ENCODE measurements at regions not wholly inside any gene's neighbourhood (a gene's known extent, or its start where the extent isn't known, plus 50 kb on each side); places are given as distances from the start of the nearest gene placed in this dataset.
"Not testable (repeated sequence)": the region's sequence is repeated elsewhere in the genome, so short reads cannot be mapped to it uniquely, and the experiment has no call there.

- not testable (repeated sequence) for H3K36me3 ChIP-seq (ENCODE audit: control insufficient read depth, insufficient read depth, low read length); H3K4me2 ChIP-seq (ENCODE audit: low read length); H2AFZ ChIP-seq; H3K9me3 ChIP-seq (ENCODE audit: control insufficient read depth, low read length); H3K4me3 ChIP-seq (ENCODE audit: low read depth, low read length); H3K27ac ChIP-seq; H3K79me2 ChIP-seq; H3K27me3 ChIP-seq (ENCODE audit: control insufficient read depth, insufficient read depth, low read length); H3K4me1 ChIP-seq; H3K9ac ChIP-seq
Observed at GRCh38 chr11:89648996-89649395, 61.1 kb upstream of the TRIM77 start.

- not testable (repeated sequence) for H3K36me3 ChIP-seq (ENCODE audit: control insufficient read depth, insufficient read depth, low read length); H3K9me3 ChIP-seq (ENCODE audit: control insufficient read depth, low read length); H3K4me3 ChIP-seq (ENCODE audit: low read depth, low read length); H3K79me2 ChIP-seq; H3K9ac ChIP-seq; H3K27me3 ChIP-seq (ENCODE audit: control insufficient read depth, insufficient read depth, low read length); H2AFZ ChIP-seq; H3K4me1 ChIP-seq; H3K27ac ChIP-seq; H3K4me2 ChIP-seq (ENCODE audit: low read length)
Observed at GRCh38 chr11:89654669-89655068, 55.4 kb upstream of the TRIM77 start.

GRCh38 chr11:89658767-89659166 is 51.3 kb upstream of the TRIM77 start:
- H3K9ac ChIP-seq; H3K4me3 ChIP-seq (ENCODE audit: low read depth, low read length); H3K27ac ChIP-seq; H3K27me3 ChIP-seq (ENCODE audit: control insufficient read depth, insufficient read depth, low read length); H2AFZ ChIP-seq; H3K36me3 ChIP-seq (ENCODE audit: control insufficient read depth, insufficient read depth, low read length); H3K9me3 ChIP-seq (ENCODE audit: control insufficient read depth, low read length); H3K79me2 ChIP-seq; H3K4me1 ChIP-seq; H3K4me2 ChIP-seq (ENCODE audit: low read length): not testable (repeated sequence)

GRCh38 chr11:89659414-89659813 is 50.7 kb upstream of the TRIM77 start:
- H3K36me3 ChIP-seq (ENCODE audit: control insufficient read depth, insufficient read depth, low read length); H3K27ac ChIP-seq; H3K4me1 ChIP-seq; H3K4me2 ChIP-seq (ENCODE audit: low read length); H3K9ac ChIP-seq; H3K4me3 ChIP-seq (ENCODE audit: low read depth, low read length); H3K9me3 ChIP-seq (ENCODE audit: control insufficient read depth, low read length); H3K27me3 ChIP-seq (ENCODE audit: control insufficient read depth, insufficient read depth, low read length); H3K79me2 ChIP-seq; H2AFZ ChIP-seq: not testable (repeated sequence)

GRCh38 chr11:89660234-89660633 is 49.9 kb upstream of the TRIM77 start:
- Histone ChIP-seq H3K79me2 (no peaks in the 10 kb centered on the region), H3K36me3 (ENCODE audit: control insufficient read depth, insufficient read depth, low read length) (no peaks in the 10 kb centered on the region)
- no peak for TF ChIP-seq CTCF (IDR thresholded peaks at IDR 0.05)

More at GRCh38 chr11:89660234-89660633, 49.9 kb upstream of the TRIM77 start:
- Histone ChIP-seq H3K27me3 (ENCODE audit: control insufficient read depth, insufficient read depth, low read length) (no peaks in the 10 kb centered on the region), H3K9ac (no peak overlapping the region), H3K4me1 (no peaks in the 10 kb centered on the region), H3K4me3 (ENCODE audit: low read depth, low read length) (no peak overlapping the region), H2AFZ (no peak overlapping the region), H3K9me3 (ENCODE audit: control insufficient read depth, low read length) (no peaks in the 10 kb centered on the region), H3K4me2 (ENCODE audit: low read length) (no peak overlapping the region), H3K27ac (no peak overlapping the region)
